Testis (tissue), 2 donors: ENCODE measurements at regions not wholly inside any gene's neighbourhood (a gene's known extent, or its start where the extent isn't known, plus 50 kb on each side); places are given as distances from the start of the nearest gene placed in this dataset.

Experiments used
- CTCF ChIP-seq, 3 experiments: fragments of 450-650 bp in 2 of 3; fragments of 200-600 bp in 1 of 3; sonication (generic) in 1 of 3; IDR thresholded peaks; one replicate each; pipeline ENCODE4 v1.5.1; 2016 to 2019; ENCODE audit warnings: antibody characterized with exemption in 3 of 3, mild to moderate bottlenecking in 2 of 3, moderate library complexity in 1 of 3
- POLR2A ChIP-seq: fragments of 450-650 bp; IDR thresholded peaks from one replicate; pipeline ENCODE4 v1.6.1; 2017; ENCODE audit warnings: antibody characterized with exemption, mild to moderate bottlenecking, moderate library complexity

- TF ChIP-seq POLR2A (no peak), CTCF (IDR thresholded peaks at IDR 0.05) (no peak)
Measured at GRCh38 chr9:129385211-129385934, 207.3 kb upstream of the IER5L start.
